HG03045 (cell line): ENCODE measurements at regions not wholly inside any gene's neighbourhood (a gene's known extent, or its start where the extent isn't known, plus 50 kb on each side); places are given as distances from the start of the nearest gene placed in this dataset.
"Not testable (repeated sequence)": the region's sequence is repeated elsewhere in the genome, so short reads cannot be mapped to it uniquely, and the experiment has no call there.

Experiments
- ATAC-seq: cut with Tn5 transposase; IDR thresholded peaks from one replicate; pipeline ENCODE4 v1.9.1; 2021; ENCODE audit warnings: mild to moderate bottlenecking, moderate library complexity; ENCODE audit not compliant: unreplicated experiment

- no peak for ATAC-seq
These were observed 75.3 kb upstream of the SFSWAP start for GRCh38 chr12:131635491-131636122.

GRCh38 chr12:131636266-131636665 is 74.6 kb upstream of the SFSWAP start:
- no peak for ATAC-seq

- ATAC-seq: no peak
These were observed 73.7 kb upstream of the SFSWAP start for GRCh38 chr12:131636940-131637750.

GRCh38 chr12:131637986-131638385 is 72.9 kb upstream of the SFSWAP start:
- no peak for ATAC-seq

GRCh38 chr12:131639270-131639940 is 71.5 kb upstream of the SFSWAP start:
- ATAC-seq: no peak

- ATAC-seq: no peak
These were observed 70.4 kb upstream of the SFSWAP start for GRCh38 chr12:131640525-131640924.

- no peak for ATAC-seq
These were observed 69.6 kb upstream of the SFSWAP start for GRCh38 chr12:131641315-131641714.

GRCh38 chr12:131642101-131642540 is 68.8 kb upstream of the SFSWAP start:
- ATAC-seq: no peak

GRCh38 chr12:131642771-131643170 is 68.1 kb upstream of the SFSWAP start:
- ATAC-seq: no peak

- no peak for ATAC-seq
These were observed 67.0 kb upstream of the SFSWAP start for GRCh38 chr12:131643631-131644452.

GRCh38 chr12:131644481-131644880 is 66.4 kb upstream of the SFSWAP start:
- ATAC-seq: no peak

GRCh38 chr12:131644917-131645316 is 66.0 kb upstream of the SFSWAP start:
- not testable (repeated sequence) for ATAC-seq

- ATAC-seq: not testable (repeated sequence)
These were observed 65.3 kb upstream of the SFSWAP start for GRCh38 chr12:131645557-131645956.

- not testable (repeated sequence) for ATAC-seq
These were observed 64.4 kb upstream of the SFSWAP start for GRCh38 chr12:131646444-131646843.

GRCh38 chr12:131647667-131648066 is 63.2 kb upstream of the SFSWAP start:
- ATAC-seq: no peak

GRCh38 chr12:131655469-131656174 is 55.3 kb upstream of the SFSWAP start:
- ATAC-seq: not testable (repeated sequence)

- not testable (repeated sequence) for ATAC-seq
These were observed 54.1 kb upstream of the SFSWAP start for GRCh38 chr12:131656796-131657195.

GRCh38 chr12:131658605-131659004 is 52.3 kb upstream of the SFSWAP start:
- ATAC-seq: not testable (repeated sequence)

- not testable (repeated sequence) for ATAC-seq
These were observed 51.4 kb upstream of the SFSWAP start for GRCh38 chr12:131659484-131659883.

GRCh38 chr12:131659976-131660375 is 50.9 kb upstream of the SFSWAP start:
- not testable (repeated sequence) for ATAC-seq
